Transverse colon (tissue), 4 donors: ENCODE measurements at regions not wholly inside any gene's neighbourhood (a gene's known extent, or its start where the extent isn't known, plus 50 kb on each side); places are given as distances from the start of the nearest gene placed in this dataset.

Experiments used
- DNase-seq: peaks from one replicate; pipeline ENCODE4 v3.0.0-alpha.2; 2019
- H3K27ac ChIP-seq, 4 donors: fragments of 200-600 bp; sonication (generic); 2 replicates each; pipeline ENCODE4 v1.5.1; 2016 to 2018; ENCODE audit warnings: inconsistent platforms in 4 of 4
- H3K27me3 ChIP-seq: fragments of 200-600 bp; sonication (generic); 2 replicates; pipeline ENCODE4 v1.5.1; 2017; ENCODE audit warnings: inconsistent platforms
- H3K36me3 ChIP-seq, 4 donors: fragments of 200-600 bp; sonication (generic); 2 replicates each; pipeline ENCODE4 v1.5.1; 2017 to 2019; ENCODE audit warnings: inconsistent platforms in 4 of 4
- H3K4me1 ChIP-seq, 4 donors: fragments of 200-600 bp; sonication (generic); 2 replicates each; pipeline ENCODE4 v1.5.1; 2017 to 2020; ENCODE audit warnings: inconsistent platforms in 4 of 4
- H3K4me3 ChIP-seq, 4 donors: fragments of 200-600 bp; sonication (generic); 1 replicate in 1 of 4; 2 replicates in 3 of 4; pipeline versions ENCODE4 v1.5.1 to v1.6.1; 2017 to 2019; ENCODE audit warnings: inconsistent platforms in 4 of 4
- H3K9me3 ChIP-seq, 2 donors: fragments of 200-600 bp; sonication (generic); 2 replicates each; pipeline ENCODE4 v1.5.1; 2017 to 2019; ENCODE audit warnings: inconsistent platforms in 2 of 2
- EP300 ChIP-seq: sonication (generic); formaldehyde crosslinking; IDR thresholded peaks from one replicate; pipeline ENCODE4 v1.6.1; 2017; ENCODE audit warnings: antibody characterized with exemption, low read depth
- POLR2A ChIP-seq: fragments of 450-650 bp; IDR thresholded peaks from one replicate; pipeline ENCODE4 v1.6.1; 2016; ENCODE audit warnings: antibody characterized with exemption, mild to moderate bottlenecking, moderate library complexity
- POLR2AphosphoS5 ChIP-seq, 3 donors: sonication (generic); formaldehyde crosslinking; IDR thresholded peaks; one replicate each; pipeline ENCODE4 v1.6.1; 2016; ENCODE audit warnings: antibody characterized with exemption in 3 of 3
- WGBS, 2 donors: methylation state at CpG; one replicate each; pipeline ENCODE4 v1.1.5; 2018; ENCODE audit warnings: low coverage in 1 of 2; 5-methylcytosine and 5-hydroxymethylcytosine counted together
- in situ Hi-C, 4 donors: fragments of 200-750 bp; cut with MboI; loops; one replicate each; pipeline versions ENCODE4 v1.15.0 to v1.15.1; 2017; ENCODE audit warnings: low sequenced_read_pairs in 3 of 4, low pct_ligation_motif_present in 1 of 4, low pct_unique_long_range_greater_than_20kb in 1 of 4
- intact Hi-C: fragments of 100-400 bp; cut with DNase I; formaldehyde crosslinking; loops from one replicate; pipeline ENCODE4 v1.15.1; 2023; ENCODE audit warnings: low total_unique reads
- TF ChIP-seq, protein P1 (sequence below), 5 experiments: fragments of 200-600 bp in 3 of 5; fragments of 450-650 bp in 2 of 5; sonication (generic) in 3 of 5; IDR thresholded peaks; 1 replicate in 2 of 5; 2 replicates in 3 of 5; pipeline ENCODE4 v1.5.1; 2016 to 2017; ENCODE audit warnings: antibody characterized with exemption in 5 of 5, inconsistent platforms in 3 of 5, mild to moderate bottlenecking in 2 of 5, moderate library complexity in 1 of 5

DNA sequence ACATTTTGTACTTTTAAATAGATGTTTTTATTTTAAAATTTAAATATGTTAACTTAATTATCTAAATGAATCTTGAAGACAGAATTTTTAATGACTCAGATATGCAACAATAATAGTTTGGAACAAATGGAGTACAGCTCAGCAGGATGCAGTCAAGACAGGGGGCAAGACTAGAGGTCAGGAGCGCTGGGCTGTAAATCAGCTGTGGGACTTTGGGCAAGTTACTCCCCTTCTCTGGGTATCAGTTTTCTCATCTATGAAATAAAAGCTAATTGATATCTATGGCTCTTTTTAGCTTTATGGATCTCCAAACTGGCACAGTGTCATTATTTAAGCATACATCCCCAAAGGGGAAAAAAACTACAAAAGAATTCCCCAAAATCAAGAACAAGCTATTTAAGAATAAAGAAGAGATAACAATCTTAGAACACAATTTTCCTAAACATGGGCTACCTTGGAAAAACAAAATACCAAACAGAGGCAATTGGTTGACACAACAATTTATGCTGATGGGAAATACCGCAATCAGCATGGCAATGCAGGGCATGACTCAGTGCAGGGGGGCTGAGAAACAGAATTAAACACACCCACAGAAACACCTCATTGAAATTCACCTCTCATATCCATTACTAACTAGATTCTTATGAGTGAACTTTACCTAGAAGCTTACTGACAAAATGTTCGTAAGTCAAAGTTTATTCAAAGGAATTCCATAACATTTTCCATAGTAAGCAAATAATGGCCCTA, 188.2 kb downstream of the SIM1 start:
- no peaks in the 10 kb centered on the region for H3K4me1 ChIP-seq
- H3K27me3 ChIP-seq: no peaks in the 10 kb centered on the region
- 83 to 85% methylated on average over 3 of the region's 3 CpGs for WGBS, 2 donors
- TF ChIP-seq, protein P1, sequence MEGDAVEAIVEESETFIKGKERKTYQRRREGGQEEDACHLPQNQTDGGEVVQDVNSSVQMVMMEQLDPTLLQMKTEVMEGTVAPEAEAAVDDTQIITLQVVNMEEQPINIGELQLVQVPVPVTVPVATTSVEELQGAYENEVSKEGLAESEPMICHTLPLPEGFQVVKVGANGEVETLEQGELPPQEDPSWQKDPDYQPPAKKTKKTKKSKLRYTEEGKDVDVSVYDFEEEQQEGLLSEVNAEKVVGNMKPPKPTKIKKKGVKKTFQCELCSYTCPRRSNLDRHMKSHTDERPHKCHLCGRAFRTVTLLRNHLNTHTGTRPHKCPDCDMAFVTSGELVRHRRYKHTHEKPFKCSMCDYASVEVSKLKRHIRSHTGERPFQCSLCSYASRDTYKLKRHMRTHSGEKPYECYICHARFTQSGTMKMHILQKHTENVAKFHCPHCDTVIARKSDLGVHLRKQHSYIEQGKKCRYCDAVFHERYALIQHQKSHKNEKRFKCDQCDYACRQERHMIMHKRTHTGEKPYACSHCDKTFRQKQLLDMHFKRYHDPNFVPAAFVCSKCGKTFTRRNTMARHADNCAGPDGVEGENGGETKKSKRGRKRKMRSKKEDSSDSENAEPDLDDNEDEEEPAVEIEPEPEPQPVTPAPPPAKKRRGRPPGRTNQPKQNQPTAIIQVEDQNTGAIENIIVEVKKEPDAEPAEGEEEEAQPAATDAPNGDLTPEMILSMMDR (IDR thresholded peaks at IDR 0.05): no peak
- no peak for TF ChIP-seq POLR2A
- no peak for TF ChIP-seq POLR2AphosphoS5 (IDR thresholded peaks at IDR 0.05)
- TF ChIP-seq EP300: no peak
- intact Hi-C loops: no loop called here
- no peak for DNase-seq
- no peak overlapping the region for H3K27ac ChIP-seq
- H3K36me3 ChIP-seq: no peaks in the 10 kb centered on the region
- no peaks in the 10 kb centered on the region for H3K9me3 ChIP-seq
- no peak overlapping the region for H3K4me3 ChIP-seq
- in situ Hi-C loops: no loop called here

DNA sequence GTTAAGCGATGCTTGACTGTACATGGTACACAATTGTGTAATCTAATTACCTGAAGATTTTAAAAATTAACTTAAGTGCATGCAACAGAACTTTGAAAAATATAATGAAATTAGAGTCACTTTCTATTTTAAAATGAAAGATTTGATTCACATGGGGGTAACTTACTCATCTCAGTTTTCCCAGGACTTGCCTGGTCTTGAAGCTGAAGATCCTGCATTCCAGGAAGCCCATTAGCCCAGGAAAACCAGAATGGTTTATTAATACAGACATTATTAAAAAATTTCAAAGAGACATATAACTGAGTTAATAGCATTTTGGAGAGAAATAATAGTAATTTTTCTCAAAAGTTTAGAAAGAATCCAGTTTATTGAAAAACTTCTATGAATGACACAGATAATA, 190.6 kb downstream of the SIM1 start:
- no peak for TF ChIP-seq POLR2A
- no peak for TF ChIP-seq EP300
- no peak for TF ChIP-seq POLR2AphosphoS5 (IDR thresholded peaks at IDR 0.05)
- TF ChIP-seq, protein P1 (IDR thresholded peaks at IDR 0.05): no peak
- no peak overlapping the region for H3K27ac ChIP-seq
- no peaks in the 10 kb centered on the region for H3K27me3 ChIP-seq
- DNase-seq: no peak
- H3K4me1 ChIP-seq: no peaks in the 10 kb centered on the region
- no peak overlapping the region for H3K4me3 ChIP-seq
- 91 to 92% methylated on average over 1 of the region's 1 CpG for WGBS, 2 donors
- H3K9me3 ChIP-seq: no peaks in the 10 kb centered on the region
- in situ Hi-C loops: no loop called here
- no peaks in the 10 kb centered on the region for H3K36me3 ChIP-seq
- intact Hi-C loops: no loop called here

DNA sequence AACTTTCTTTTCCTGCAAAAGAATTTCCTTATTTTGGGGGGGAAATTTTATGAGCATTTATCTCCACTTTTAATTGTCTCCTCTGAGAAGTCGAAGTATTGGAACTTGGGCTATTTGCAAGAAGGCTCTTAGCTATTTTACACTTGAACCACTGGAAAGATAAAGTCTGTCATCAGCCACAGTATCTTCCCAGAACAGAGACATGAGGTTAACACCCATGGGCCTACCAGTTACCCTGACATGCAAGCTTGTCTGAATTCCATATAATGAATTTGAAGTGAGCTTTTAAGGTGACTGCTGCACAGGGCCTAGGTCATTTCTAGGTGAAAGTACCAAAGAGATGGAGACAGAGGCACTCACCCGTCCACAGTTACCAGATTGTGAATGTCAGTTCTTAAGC, 193.1 kb downstream of the SIM1 start:
- WGBS, 2 donors: 80 to 84% methylated on average over 1 to 2 of the region's 2 CpGs
- H3K4me3 ChIP-seq: no peak overlapping the region
- TF ChIP-seq POLR2AphosphoS5 (IDR thresholded peaks at IDR 0.05) (no peak), POLR2A (no peak), EP300 (no peak)
- TF ChIP-seq, protein P1 (IDR thresholded peaks at IDR 0.05): no peak
- DNase-seq: no peak
- no peaks in the 10 kb centered on the region for H3K36me3 ChIP-seq
- no peak overlapping the region for H3K27ac ChIP-seq
- in situ Hi-C loops (no loop called here), intact Hi-C loops (no loop called here)
- H3K27me3 ChIP-seq: no peaks in the 10 kb centered on the region
- no peaks in the 10 kb centered on the region for H3K4me1 ChIP-seq
- H3K9me3 ChIP-seq: no peaks in the 10 kb centered on the region

DNA sequence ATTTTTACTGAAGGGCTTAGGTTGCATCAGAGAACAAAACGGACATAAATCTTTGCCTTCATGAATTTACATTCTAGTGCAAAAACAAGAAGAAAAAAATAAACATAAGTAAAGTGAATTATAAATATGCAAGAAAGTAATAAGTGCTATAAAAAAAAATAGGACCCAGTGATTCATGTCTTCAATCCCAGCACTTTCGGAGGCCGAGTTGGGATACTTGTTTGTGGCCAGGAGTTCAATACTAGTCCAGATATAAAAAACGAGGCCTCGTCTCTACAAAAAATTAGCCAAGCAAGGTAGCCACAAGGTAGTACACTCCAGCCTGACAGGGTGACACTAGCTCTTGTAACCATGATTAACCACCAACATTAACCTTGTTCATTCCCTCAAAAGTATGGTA, 193.5 kb downstream of the SIM1 start:
- TF ChIP-seq POLR2A (no peak), EP300 (no peak)
- DNase-seq: no peak
- Histone ChIP-seq H3K4me1 (no peaks in the 10 kb centered on the region), H3K27ac (no peak overlapping the region), H3K27me3 (no peaks in the 10 kb centered on the region), H3K9me3 (no peaks in the 10 kb centered on the region), H3K4me3 (no peak overlapping the region), H3K36me3 (no peaks in the 10 kb centered on the region)
- intact Hi-C loops (no loop called here), in situ Hi-C loops (no loop called here)
- WGBS, 2 donors: 86 to 100% methylated on average over 4 to 5 of the region's 5 CpGs

DNA sequence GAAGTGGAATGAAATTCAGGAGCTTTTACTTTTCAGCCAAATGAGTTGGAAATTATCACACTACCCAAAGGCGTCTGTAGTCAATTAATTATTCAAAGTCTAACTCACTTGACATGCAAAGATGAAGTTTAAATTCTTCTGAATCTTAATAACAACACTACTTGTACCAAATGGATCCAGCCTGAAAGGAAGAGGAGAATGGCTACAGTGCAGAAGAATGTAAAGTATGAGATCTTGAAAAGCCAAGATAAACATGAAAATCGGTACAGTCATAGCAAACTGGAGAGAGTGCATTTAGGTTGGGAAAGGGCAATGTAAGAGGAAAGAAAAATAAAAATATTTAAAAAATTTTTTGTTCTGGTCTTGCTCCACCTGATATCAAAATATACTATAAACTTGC, 195.5 kb downstream of the SIM1 start:
- Histone ChIP-seq H3K4me3 (no peak overlapping the region), H3K36me3 (no peaks in the 10 kb centered on the region), H3K4me1 (no peaks in the 10 kb centered on the region), H3K9me3 (no peaks in the 10 kb centered on the region), H3K27me3 (no peaks in the 10 kb centered on the region), H3K27ac (no peak overlapping the region)
- 59 to 78% methylated on average over 2 of the region's 2 CpGs for WGBS, 2 donors
- in situ Hi-C loops (no loop called here), intact Hi-C loops (no loop called here)
- no peak for TF ChIP-seq POLR2A
- TF ChIP-seq POLR2AphosphoS5 (IDR thresholded peaks at IDR 0.05): no peak
- TF ChIP-seq, protein P1 (IDR thresholded peaks at IDR 0.05): no peak
- TF ChIP-seq EP300: no peak
- DNase-seq: no peak
